GM19023 (cell line): ENCODE measurements at regions not wholly inside any gene's neighbourhood (a gene's known extent, or its start where the extent isn't known, plus 50 kb on each side); places are given as distances from the start of the nearest gene placed in this dataset.

Source experiments
- ATAC-seq: cut with Tn5 transposase; IDR thresholded peaks from one replicate; pipeline ENCODE4 v1.9.1; 2021; ENCODE audit warnings: mild to moderate bottlenecking, moderate library complexity; ENCODE audit not compliant: unreplicated experiment

DNA sequence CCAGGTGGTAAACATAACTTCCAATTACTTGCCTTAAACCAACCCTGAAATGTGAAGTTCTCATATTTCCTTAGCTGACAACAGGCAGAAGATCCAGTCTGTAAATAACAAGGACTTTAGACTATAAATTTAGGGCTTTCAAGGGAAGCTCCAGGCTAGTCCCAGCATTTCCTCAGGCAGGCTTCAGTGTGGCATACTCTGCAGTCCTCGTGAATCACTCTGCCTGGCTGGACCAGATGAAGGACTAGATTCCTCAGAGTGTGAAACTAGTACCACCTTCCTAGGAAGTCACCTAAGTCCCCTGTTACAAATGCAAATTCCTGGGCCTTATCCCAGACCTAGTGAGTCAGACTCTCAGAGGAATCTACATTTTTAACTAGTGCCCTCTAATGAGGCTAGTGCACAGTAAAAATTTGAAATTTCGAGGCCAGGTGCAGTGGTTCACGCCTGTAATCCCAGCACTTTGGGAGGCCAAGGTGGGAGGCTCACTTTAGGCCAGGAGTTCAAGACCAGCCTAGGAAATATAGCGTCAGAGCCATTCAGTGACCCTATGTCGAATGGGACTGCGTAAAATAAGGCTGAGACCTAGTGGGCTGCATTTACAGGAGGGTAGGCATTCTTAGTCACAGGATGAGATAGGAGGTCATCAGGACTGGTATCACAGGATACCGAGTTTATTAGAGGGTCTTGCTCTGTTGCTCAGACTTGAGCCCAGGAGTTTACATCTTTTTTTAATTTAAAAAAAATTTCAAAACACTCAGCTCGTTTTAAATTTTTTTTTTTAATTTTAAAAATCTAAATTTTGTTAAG, 279.6 kb upstream of the JARID2 start:
- no peak for ATAC-seq

DNA sequence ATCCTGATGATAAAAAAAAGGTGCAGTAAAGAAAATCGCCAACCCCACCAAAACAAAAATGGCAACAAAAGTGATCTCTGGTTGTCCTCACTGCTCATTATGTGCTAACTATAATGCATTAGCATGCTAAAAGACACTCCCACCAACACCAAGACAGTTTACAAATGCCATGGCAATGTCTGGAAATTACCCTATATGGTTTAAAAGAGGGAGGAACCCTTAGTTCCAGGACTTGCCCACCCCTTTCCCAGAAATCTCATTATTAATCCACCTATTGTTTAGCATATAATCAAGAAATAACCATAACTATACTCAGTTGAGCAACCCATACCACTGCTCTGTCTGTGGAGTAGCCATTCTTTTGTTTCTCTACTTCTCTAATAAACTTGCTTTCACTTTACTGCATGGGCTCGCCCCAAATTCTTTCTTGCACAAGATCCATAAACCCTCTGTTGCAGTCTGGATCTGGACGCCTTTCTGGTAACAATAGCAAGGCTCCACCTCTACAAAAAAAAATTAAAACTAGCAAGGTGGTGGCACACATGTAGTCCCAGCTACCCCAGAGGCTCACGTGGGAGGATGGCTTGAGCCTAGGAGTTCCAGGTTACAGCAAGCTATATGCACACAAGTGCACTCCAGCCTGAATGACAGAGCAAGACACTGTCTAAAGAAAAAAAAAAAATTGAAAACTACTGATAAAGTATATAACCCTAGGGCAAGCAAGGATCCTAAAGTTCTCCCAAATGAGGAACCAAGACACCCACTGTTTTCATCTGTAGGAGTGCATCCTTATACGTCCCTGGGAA, 278.8 kb upstream of the JARID2 start:
- ATAC-seq: no peak

DNA sequence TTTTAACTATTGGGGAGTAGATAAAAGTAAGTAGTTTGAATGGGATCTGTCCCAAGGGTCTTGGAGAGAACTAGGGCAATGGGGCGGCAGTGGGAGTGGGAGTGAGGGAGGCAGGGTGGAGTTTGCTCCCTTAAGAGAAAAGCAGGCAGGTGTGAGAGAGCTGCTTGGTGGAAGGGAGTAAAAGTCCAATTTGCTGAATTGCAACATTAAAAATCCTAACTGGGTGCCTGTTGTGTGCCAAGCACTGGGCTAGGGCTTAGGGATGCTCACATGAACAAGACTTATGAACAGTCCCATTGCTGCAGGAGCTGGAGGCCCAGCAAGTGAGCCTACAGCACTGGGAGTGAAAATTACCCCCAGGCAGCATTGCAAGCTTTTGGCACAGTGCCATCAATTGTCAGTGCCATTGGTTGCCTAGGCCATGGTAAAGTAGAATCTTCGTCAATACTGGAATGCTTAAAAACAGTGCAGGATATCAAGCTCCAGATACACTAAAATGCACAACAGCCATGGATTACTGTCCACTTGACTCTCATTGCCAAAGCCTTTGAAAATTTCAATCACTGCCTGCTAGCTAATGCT, 277.7 kb upstream of the JARID2 start:
- ATAC-seq: no peak

DNA sequence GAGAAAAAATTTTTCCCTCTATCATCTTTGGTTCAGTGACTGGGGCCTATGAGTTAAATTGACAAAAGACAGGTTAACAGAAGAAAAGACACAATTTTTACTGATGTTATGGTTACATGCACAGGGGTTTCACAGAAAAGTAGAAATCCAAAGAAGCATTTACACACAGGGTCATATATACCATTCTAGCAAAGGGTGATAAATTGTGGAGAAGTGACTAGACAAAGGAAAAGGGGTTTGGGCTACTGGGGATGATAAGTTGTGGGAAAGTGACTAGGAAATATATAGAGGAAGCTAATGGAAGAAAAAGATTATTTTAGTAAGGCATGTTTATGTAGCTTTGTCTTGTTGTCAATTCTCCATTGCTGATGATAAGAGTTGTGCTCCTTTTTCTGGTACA, 276.7 kb upstream of the JARID2 start:
- ATAC-seq: no peak

DNA sequence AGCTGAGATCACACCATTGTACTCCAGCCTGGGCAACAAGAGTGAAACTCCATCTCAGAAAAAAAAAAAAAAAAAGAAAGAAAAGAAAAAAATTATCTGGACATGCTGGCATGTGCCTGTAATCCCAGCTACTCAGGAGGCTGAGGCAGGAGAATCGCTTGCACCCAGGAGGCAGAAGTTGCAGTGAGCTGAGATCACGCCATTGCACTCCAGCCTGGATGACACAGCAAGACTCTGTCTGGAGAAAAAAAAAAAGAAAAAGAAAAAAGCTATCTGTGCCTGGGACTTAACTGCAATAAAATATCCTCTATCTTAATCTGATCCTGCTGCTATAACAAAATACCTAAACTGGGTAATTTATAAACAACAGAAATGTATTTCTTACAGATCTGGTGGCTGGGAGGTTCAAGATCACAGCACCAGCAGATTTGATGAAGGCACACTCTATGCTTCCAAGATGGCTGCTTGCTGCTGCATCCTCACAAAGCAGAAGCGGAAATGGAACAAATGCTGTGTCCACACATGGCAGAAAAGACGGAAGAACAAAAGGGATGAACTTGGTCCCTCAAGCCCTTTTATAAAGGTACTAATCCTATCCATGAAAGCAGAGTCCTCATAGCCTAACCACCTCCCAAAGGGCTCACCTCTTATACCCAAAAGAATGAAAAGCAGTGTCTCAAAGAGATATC, 273.3 kb upstream of the JARID2 start:
- no peak for ATAC-seq

DNA sequence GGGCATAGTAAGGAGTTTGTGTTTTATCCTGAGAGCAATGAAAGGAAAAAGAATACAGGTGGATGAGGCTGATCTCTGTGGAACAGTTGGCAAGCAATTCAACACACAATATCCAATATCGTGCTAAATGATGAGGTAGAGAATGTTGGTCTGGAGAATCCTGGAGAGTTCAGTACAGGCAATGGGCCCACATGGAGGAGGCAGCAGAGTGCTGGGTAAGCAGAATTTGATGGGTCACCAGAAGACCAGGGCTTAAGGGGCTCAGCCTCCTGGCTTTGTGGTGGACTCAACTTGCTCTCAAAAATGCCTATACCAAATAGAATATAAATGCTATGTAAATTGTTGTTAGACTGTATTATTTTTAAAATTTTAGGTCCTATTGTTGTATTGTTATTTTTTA, 271.5 kb upstream of the JARID2 start:
- no peak for ATAC-seq

DNA sequence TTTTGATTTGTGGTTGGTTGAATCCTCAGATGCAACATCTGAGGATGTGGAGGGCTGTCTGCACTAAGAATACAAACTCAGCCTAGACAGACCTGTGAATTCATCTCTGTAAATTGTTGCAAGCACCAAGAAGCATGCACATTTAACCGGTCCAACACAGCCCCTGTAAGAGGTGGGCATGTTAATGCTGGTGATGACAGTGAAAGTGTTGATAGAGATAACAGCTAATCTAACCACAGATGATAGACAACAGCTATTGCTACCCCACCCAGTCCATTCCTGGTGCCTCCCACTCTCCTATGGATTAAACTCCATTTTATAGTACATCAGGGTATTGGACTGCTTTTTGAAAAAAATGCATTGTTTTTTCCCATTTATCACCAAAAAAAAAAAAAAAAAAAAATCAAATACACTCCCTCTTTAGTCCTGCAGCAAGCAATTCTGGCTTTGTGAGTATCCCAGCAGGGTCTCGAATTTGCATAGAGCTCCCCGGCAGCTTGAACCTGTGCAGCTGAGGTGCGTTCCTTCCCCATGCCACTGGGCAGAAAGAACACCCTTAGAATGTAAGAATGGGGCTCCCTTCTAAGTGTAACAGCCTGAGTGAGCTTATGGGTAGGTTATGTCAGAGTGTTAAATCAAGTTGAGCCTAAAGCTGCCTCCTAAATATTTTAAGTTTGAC, 270.9 kb upstream of the JARID2 start:
- no peak for ATAC-seq

DNA sequence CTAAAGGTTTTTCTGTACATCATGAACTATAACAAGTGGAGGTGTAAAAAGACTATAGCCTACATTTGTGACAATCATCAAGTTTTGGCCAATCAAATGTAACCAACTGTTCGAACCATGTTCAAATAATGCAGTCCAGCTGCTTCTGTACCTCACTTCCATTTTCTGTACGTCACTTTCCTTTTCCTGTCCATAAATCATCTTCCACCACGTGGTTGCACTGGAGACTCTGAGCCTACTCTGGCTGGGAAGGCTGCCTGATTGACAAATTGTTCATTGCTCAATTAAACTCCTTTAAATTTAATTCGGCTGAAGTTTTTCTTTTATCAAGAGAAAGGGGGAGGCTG, 270.4 kb upstream of the JARID2 start:
- no peak for ATAC-seq

DNA sequence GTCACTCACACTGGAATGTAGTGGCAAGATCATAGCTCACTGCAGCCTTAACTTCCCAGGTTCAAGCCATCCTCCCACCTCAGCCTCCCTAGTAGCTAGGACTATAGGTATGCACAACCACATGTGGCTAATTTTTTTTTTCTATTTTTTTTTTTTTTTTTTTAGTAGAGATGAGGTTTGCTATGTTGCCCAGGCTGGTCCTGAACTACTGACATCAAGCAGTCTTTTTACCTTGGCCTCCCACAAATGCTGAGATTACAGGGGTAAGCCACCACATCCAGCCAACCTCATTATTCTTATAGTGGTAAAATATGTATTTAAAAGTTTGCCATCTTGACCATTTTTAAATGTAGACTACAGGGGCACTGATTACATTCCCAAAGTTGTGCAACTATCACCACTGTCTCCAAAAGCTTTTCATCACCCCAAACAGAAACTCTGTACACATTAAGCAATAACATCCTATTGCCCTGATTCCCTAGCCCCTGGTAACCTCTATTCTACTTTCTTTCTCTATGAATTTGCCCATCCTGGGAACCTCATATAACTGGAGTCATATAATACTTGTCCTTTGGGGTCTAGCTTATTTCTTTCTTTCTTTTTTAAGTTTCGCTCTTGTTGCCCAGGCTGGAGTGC, 268.0 kb upstream of the JARID2 start:
- ATAC-seq: no peak

DNA sequence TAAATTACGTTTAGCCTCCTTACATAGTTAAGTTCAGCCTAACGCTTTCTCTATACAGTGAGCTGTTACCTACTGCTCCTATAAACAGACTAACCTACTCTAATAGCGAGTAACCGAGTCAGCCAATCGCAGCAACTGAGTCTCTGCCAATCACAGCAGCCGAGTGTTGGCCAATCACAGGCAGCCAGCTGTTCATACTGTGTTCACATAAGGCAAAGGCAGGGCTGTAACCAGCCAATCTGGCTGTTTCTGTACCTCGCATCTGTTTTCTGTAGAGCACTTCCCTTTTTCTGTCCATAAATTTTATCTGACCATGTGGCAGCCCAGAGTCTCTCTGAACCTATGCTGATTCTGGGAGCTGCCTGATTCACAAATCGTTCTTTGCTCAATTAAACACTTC, 263.9 kb upstream of the JARID2 start:
- no peak for ATAC-seq

DNA sequence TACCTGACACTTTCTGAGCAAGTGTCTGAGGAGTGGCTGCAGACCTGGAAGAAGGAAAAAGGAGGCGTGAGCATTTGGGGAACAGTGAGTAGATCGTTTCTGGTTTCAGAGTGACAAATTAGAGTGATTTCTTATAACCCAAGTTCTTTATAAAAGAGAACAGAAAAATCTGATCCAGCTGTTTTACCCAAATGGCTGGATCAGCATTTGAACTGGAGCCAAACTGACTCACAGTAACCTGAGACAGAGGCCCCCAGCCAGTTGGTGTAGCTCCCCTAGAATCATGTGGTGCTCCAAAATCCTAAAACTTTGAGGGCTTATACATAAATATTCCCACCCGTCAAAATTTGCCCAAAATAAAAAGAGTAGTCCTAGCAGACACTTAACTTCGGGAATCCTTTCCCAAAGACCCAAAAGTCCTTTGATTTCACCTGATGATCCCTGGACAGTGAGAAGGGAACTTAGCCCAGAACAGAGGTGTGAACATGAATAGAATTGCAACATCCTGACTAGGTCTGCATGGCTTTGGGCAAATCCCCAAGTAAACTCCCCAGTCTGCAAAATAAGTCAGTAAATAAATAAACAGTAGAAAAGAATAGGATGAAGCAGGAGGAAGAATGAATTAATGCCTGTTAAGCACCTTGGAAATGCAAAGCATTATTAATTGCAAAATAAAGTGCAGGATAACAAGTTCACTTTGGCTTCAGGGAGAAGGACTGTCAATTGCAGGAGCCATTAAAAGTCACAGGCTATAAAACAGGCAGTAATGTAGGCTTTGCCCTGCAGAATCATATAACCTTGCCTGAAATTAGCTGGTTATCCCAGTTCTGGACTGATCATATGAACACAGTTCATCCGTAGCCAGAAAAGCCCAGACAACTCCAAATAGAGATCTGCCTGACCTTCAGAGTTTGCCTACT, 262.0 kb upstream of the JARID2 start:
- no peak for ATAC-seq

DNA sequence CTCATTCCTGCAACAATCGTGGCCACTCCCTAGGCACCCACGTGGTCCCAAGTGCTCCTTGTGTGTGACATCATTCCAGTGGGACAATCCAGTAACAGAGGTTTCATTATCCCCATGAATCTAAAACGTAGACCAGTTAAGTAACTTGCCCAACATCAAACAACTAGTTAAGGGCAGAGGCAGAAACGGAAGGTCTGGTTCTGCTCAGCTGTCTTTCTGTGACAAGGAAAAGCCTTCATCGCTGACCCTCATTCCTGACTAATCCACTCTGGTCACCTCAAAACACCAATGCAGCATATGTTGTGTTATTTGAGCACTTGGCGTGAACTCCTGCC, 261.4 kb upstream of the JARID2 start:
- no peak for ATAC-seq

DNA sequence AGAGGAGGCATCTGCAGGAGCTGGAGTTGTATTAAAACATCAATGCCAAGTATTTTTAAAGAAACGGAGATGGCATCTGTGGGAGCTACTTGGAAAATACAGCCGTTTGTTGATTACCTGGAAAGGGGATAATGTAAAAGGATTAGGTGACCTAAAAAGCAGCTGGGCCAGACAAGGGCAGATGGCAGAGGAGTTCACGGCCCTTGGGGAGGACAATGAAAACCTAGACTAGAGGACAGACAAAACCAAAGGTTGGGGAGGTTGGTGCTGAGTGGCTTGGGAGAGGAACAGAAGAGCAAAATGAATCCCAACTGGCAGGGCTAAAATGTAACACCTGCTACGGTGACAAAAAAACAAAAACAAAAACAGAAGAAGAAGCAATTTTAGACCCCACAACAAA, 260.5 kb upstream of the JARID2 start:
- ATAC-seq: no peak

DNA sequence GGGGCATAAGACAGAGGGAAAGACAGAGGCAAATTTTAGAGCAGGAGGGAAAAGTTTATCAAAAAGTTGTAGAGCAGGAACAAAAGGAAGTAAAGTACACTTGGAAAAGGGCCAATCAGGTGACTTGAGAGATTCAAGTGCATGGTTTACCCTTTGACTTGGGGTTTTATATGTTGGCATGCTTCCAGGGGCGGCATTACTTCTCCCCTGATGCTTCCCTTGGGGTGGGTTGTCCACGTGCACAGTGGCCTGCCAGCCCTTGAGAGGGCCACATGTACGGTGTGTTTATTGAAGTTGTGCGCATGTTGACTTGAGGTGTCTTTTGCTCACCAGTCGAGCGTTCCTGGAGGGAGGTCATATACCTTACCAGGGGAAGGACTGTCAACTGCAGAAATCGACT, 259.5 kb upstream of the JARID2 start:
- ATAC-seq: no peak

DNA sequence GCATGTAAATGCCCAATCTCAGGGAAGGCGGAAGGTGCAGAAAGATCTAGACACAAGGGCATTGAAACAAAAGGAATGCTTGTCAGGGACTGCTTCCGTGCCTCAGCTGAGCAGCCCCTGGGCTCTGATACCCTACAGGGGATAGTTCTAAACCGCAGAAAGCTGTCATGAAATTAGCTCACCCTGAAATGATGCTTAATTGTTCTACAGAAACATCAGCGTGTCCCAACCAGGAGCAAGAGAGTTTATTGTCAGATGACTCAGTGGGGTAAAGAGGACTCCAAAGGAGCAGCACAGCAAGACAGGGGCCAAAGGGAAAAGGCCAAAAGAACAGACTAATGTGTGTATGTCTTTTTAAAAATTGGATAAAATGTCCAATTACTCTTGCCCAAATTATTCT, 258.4 kb upstream of the JARID2 start:
- ATAC-seq: no peak

DNA sequence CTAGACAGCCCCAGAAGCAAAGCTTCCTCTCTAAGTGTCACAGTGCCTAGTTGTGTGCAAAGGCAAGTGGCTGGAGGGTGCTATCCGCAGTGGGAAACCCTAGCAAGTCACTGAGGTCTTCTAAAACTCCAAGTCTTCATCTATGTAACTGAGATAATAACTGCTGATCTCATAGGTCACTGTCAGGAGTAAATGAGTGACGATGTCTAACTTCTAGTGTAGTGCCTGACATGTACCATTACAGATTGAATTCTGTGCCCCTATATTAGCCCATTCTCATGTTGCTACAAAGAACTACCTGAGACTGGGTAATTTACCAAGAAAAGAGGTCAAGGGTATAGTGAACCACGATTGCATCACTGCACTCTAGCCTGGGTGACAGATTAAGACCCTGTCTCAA, 253.5 kb upstream of the JARID2 start:
- no peak for ATAC-seq

DNA sequence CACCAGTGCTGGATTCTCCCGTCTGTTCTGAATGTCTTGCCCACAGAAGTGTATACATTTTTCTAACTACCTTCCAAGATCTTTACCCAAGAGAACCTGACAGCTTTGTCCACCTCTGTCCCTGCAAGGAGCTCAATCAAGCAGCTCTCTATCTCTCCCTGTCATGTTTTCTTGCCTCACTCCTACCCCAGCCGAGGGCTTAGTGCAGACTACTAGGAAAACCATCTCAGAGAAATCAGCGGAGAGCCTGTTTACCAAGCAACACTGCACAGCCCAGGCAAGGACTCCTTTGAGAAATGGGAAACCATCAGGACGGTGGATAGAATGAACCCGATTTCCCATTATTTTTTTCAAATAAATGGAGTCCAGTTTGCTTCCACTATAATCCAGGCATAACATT, 250.7 kb upstream of the JARID2 start:
- no peak for ATAC-seq

DNA sequence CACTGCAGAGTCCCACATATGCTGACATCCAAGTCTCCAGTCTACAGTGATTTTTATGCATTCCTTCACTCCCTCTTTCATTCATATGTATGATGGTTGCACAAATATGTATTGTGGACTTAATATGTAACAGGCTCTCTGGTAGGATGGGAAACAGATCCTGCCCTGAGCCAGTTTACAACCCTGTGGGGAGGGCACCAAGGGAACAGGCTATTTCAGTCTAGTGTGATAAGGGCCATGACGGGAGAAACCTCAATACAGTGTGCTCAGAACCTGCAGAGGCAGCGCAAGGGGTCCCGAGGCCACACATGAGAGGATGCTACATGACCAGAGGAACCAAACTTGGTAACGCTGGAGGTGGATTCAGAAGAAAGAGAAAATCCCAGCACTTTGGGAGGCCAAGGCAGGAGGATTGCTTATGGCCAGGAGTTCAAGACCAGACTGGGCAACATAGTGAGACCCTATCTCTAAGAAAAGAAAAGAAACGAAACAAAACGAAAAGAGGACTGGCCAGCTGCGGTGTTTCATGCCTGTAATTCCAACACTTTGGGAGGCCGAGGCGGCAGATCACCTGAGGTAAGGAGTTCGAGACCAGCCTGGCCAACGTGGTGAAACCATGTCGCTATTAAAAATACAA, 249.8 kb upstream of the JARID2 start:
- ATAC-seq: no peak

DNA sequence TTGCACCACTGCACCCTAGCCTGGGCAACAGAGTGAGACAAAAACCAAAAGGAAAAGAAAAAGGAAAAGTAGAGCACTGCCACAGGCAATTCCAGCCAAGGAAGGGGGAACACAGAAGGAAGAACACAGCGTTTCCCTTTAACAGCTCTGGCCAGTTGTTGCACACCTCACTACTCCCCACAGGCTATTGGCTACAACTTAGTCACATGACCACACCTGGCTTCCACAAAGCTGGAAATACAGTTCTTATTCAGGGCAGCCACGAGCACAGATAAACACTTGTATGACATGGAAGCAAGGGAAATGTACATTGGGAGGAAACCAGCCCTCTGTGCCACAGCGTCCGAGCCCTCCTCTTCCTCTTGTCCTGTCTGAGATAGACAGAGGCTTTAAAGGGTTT, 249.0 kb upstream of the JARID2 start:
- no peak for ATAC-seq
